ENCODE measurements at regions not wholly inside any gene's neighbourhood (a gene's known extent, or its start where the extent isn't known, plus 50 kb on each side); places are given as distances from the start of the nearest gene placed in this dataset.
"Not testable (repeated sequence)": the region's sequence is repeated elsewhere in the genome, so short reads cannot be mapped to it uniquely, and the experiment has no call there.

- DNase-seq = no peak
- no peaks in the 10 kb centered on the region for H3K36me3 Mint-ChIP-seq (ENCODE audit: low read depth)
- H3K4me3 Mint-ChIP-seq = no peak overlapping the region
- CTCF ChIA-PET = no interaction called here
- H3K4me1 Mint-ChIP-seq (ENCODE audit: low read depth) = no peaks in the 10 kb centered on the region
- peaks cover 4% of the 10 kb centered on the region for H3K9me3 Mint-ChIP-seq
- H3K27me3 Mint-ChIP-seq (ENCODE audit: low read depth) = no peaks in the 10 kb centered on the region
- H3K27ac Mint-ChIP-seq = no peak overlapping the region
- intact Hi-C loops (cut with micrococcal nuclease) = no loop called here
Measured at GRCh38 chr3:162701211-162701610, 1204.6 kb downstream of the OTOL1 start.

- CTCF ChIA-PET = no interaction called here
- Mint-ChIP-seq H3K36me3 (ENCODE audit: low read depth) (no peaks in the 10 kb centered on the region), H3K4me1 (ENCODE audit: low read depth) (no peaks in the 10 kb centered on the region), H3K9me3 (peaks cover 4% of the 10 kb centered on the region), H3K27ac (no peak overlapping the region), H3K4me3 (no peak overlapping the region), H3K27me3 (ENCODE audit: low read depth) (no peaks in the 10 kb centered on the region)
- intact Hi-C loops (cut with micrococcal nuclease) = no loop called here
- no peak for DNase-seq
Measured at GRCh38 chr3:162702768-162703385, 1206.3 kb downstream of the OTOL1 start.

- no peaks in the 10 kb centered on the region for H3K27me3 Mint-ChIP-seq (ENCODE audit: low read depth)
- H3K36me3 Mint-ChIP-seq (ENCODE audit: low read depth) = no peaks in the 10 kb centered on the region
- CTCF ChIA-PET = no interaction called here
- H3K4me3 Mint-ChIP-seq = no peak overlapping the region
- no peak overlapping the region for H3K27ac Mint-ChIP-seq
- intact Hi-C loops (cut with micrococcal nuclease) = no loop called here
- DNase-seq = no peak
- no peaks in the 10 kb centered on the region for H3K4me1 Mint-ChIP-seq (ENCODE audit: low read depth)
- H3K9me3 Mint-ChIP-seq = peaks cover 4% of the 10 kb centered on the region
Measured at GRCh38 chr3:162704238-162704637, 1207.6 kb downstream of the OTOL1 start.

GRCh38 chr3:162704799-162705385 lies 1208.3 kb downstream of the OTOL1 start:
- Mint-ChIP-seq H3K27me3 (ENCODE audit: low read depth) (no peaks in the 10 kb centered on the region), H3K4me1 (ENCODE audit: low read depth) (no peaks in the 10 kb centered on the region), H3K36me3 (ENCODE audit: low read depth) (no peaks in the 10 kb centered on the region), H3K9me3 (peaks cover 4% of the 10 kb centered on the region), H3K27ac (no peak overlapping the region), H3K4me3 (no peak overlapping the region)
- CTCF ChIA-PET = no interaction called here
- intact Hi-C loops (cut with micrococcal nuclease) = no loop called here
- DNase-seq = no peak

GRCh38 chr3:162708394-162708793 lies 1211.8 kb downstream of the OTOL1 start:
- H3K27ac Mint-ChIP-seq; H3K4me1 Mint-ChIP-seq (ENCODE audit: low read depth); H3K4me3 Mint-ChIP-seq; CTCF ChIA-PET; H3K27me3 Mint-ChIP-seq (ENCODE audit: low read depth); intact Hi-C loops (cut with micrococcal nuclease); DNase-seq; H3K36me3 Mint-ChIP-seq (ENCODE audit: low read depth); H3K9me3 Mint-ChIP-seq: not testable (repeated sequence)

GRCh38 chr3:162708942-162709706 lies 1212.5 kb downstream of the OTOL1 start:
- H3K27ac Mint-ChIP-seq; H3K4me1 Mint-ChIP-seq (ENCODE audit: low read depth); H3K36me3 Mint-ChIP-seq (ENCODE audit: low read depth); H3K27me3 Mint-ChIP-seq (ENCODE audit: low read depth); CTCF ChIA-PET; DNase-seq; H3K4me3 Mint-ChIP-seq; H3K9me3 Mint-ChIP-seq; intact Hi-C loops (cut with micrococcal nuclease): not testable (repeated sequence)

GRCh38 chr3:162710332-162711112 lies 1213.9 kb downstream of the OTOL1 start:
- Mint-ChIP-seq H3K36me3 (ENCODE audit: low read depth) (no peaks in the 10 kb centered on the region), H3K27me3 (ENCODE audit: low read depth) (no peaks in the 10 kb centered on the region), H3K4me3 (no peak overlapping the region), H3K27ac (no peak overlapping the region), H3K9me3 (no peaks in the 10 kb centered on the region), H3K4me1 (ENCODE audit: low read depth) (no peaks in the 10 kb centered on the region)
- intact Hi-C loops (cut with micrococcal nuclease) = no loop called here
- CTCF ChIA-PET = no interaction called here
- no peak for DNase-seq

- H3K27ac Mint-ChIP-seq; H3K4me1 Mint-ChIP-seq (ENCODE audit: low read depth); CTCF ChIA-PET; intact Hi-C loops (cut with micrococcal nuclease); H3K27me3 Mint-ChIP-seq (ENCODE audit: low read depth); H3K36me3 Mint-ChIP-seq (ENCODE audit: low read depth); H3K9me3 Mint-ChIP-seq; DNase-seq; H3K4me3 Mint-ChIP-seq: not testable (repeated sequence)
Measured at GRCh38 chr3:162717074-162717473, 1220.5 kb downstream of the OTOL1 start.

GRCh38 chr3:162718697-162719096 lies 1222.1 kb downstream of the OTOL1 start:
- Mint-ChIP-seq H3K4me1 (ENCODE audit: low read depth) (no peaks in the 10 kb centered on the region), H3K36me3 (ENCODE audit: low read depth) (no peaks in the 10 kb centered on the region), H3K27me3 (ENCODE audit: low read depth) (no peaks in the 10 kb centered on the region), H3K27ac (no peak overlapping the region), H3K4me3 (no peak overlapping the region), H3K9me3 (no peaks in the 10 kb centered on the region)
- intact Hi-C loops (cut with micrococcal nuclease) = no loop called here
- no peak for DNase-seq
- CTCF ChIA-PET = no interaction called here

GRCh38 chr3:162719684-162720341 lies 1223.2 kb downstream of the OTOL1 start:
- Mint-ChIP-seq H3K4me1 (ENCODE audit: low read depth) (no peaks in the 10 kb centered on the region), H3K27me3 (ENCODE audit: low read depth) (no peaks in the 10 kb centered on the region), H3K27ac (no peak overlapping the region), H3K9me3 (no peaks in the 10 kb centered on the region), H3K36me3 (ENCODE audit: low read depth) (no peaks in the 10 kb centered on the region), H3K4me3 (no peak overlapping the region)
- no peak for DNase-seq
- intact Hi-C loops (cut with micrococcal nuclease) = no loop called here
- CTCF ChIA-PET = no interaction called here

GRCh38 chr3:162721736-162722135 lies 1225.1 kb downstream of the OTOL1 start:
- Mint-ChIP-seq H3K9me3 (no peaks in the 10 kb centered on the region), H3K27ac (no peak overlapping the region), H3K27me3 (ENCODE audit: low read depth) (no peaks in the 10 kb centered on the region), H3K36me3 (ENCODE audit: low read depth) (no peaks in the 10 kb centered on the region), H3K4me3 (no peak overlapping the region), H3K4me1 (ENCODE audit: low read depth) (no peaks in the 10 kb centered on the region)
- intact Hi-C loops (cut with micrococcal nuclease) = no loop called here
- DNase-seq = no peak
- CTCF ChIA-PET = no interaction called here

GRCh38 chr3:162722337-162722736 lies 1225.7 kb downstream of the OTOL1 start:
- intact Hi-C loops (cut with micrococcal nuclease) = no loop called here
- no peak for DNase-seq
- no peaks in the 10 kb centered on the region for H3K4me1 Mint-ChIP-seq (ENCODE audit: low read depth)
- no peak overlapping the region for H3K27ac Mint-ChIP-seq
- CTCF ChIA-PET = no interaction called here
- H3K9me3 Mint-ChIP-seq = no peaks in the 10 kb centered on the region
- no peaks in the 10 kb centered on the region for H3K27me3 Mint-ChIP-seq (ENCODE audit: low read depth)
- no peak overlapping the region for H3K4me3 Mint-ChIP-seq
- no peaks in the 10 kb centered on the region for H3K36me3 Mint-ChIP-seq (ENCODE audit: low read depth)
